ENCODE measurements at regions not wholly inside any gene's neighbourhood (a gene's known extent, or its start where the extent isn't known, plus 50 kb on each side); places are given as distances from the start of the nearest gene placed in this dataset.

DNA sequence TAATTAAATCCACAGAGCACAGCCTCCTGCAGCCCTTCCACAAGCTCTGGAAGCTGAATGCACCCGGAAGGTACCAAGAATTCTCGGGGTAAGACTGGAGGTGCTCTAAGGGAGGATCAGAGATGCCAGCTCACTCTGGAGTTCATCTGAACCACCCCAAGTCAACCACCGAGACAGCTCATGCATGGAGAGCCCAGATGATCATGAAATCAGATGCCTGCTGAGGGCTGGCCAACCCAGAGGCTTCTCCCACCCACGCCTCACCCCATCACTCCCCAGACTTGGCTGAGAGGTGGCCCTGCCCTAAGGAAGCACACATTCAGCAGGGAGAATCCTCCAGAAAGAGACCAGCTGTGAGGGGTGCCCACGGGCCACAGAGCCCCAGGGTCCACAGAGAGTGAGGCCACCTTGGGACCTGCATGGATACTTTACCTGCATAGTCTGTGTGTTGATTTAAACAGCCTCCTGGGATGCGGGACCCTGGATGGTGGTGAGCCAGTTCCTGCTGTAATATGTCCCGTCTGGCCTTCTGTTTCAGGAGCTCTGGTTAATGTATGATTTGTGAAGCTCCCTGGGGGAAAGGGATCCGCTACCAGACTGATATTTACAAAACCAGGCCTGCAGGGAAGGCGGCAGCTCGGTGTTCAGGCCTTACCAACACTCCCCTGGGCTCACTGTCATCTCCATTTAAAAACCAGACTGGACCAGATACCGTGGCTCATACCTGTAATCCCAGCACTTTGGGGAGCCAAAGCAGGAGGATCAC, 64.9 kb downstream of the INSIG1 start:
- TF ChIP-seq, protein P1, sequence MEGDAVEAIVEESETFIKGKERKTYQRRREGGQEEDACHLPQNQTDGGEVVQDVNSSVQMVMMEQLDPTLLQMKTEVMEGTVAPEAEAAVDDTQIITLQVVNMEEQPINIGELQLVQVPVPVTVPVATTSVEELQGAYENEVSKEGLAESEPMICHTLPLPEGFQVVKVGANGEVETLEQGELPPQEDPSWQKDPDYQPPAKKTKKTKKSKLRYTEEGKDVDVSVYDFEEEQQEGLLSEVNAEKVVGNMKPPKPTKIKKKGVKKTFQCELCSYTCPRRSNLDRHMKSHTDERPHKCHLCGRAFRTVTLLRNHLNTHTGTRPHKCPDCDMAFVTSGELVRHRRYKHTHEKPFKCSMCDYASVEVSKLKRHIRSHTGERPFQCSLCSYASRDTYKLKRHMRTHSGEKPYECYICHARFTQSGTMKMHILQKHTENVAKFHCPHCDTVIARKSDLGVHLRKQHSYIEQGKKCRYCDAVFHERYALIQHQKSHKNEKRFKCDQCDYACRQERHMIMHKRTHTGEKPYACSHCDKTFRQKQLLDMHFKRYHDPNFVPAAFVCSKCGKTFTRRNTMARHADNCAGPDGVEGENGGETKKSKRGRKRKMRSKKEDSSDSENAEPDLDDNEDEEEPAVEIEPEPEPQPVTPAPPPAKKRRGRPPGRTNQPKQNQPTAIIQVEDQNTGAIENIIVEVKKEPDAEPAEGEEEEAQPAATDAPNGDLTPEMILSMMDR (IDR thresholded peaks at IDR 0.05) = no peak
- no peak for TF ChIP-seq POLR2A (IDR thresholded peaks at IDR 0.05)
- no peak for TF ChIP-seq POLR2AphosphoS5 (IDR thresholded peaks at IDR 0.05)

Data from prostate gland (tissue), 2 donors.